GM18505 (cell line): ENCODE measurements at regions not wholly inside any gene's neighbourhood (a gene's known extent, or its start where the extent isn't known, plus 50 kb on each side); places are given as distances from the start of the nearest gene placed in this dataset.
A peak's percentile ranks its signal among the peaks of the same experiment; 100 is the strongest.

Experiments
- ATAC-seq: cut with Tn5 transposase; IDR thresholded peaks from one replicate; pipeline ENCODE4 v1.9.1; 2021; ENCODE audit not compliant: unreplicated experiment
- POLR2A ChIP-seq: IDR thresholded peaks from 4 replicates; pipeline ENCODE4 v1.6.1; 2011; ENCODE audit warnings: borderline replicate concordance; ENCODE audit not compliant: insufficient read depth, insufficient read length; ENCODE audit errors: extremely low read depth

GRCh38 chr18:26729449-26729848, 136.1 kb downstream of the AQP4 start:
- no peak for ATAC-seq
- no peak for TF ChIP-seq POLR2A

GRCh38 chr18:26729008-26729407, 136.5 kb downstream of the AQP4 start:
- no peak for ATAC-seq
- TF ChIP-seq POLR2A = no peak

- TF ChIP-seq POLR2A = no peak
- ATAC-seq = no peak
These were observed 141.5 kb downstream of the AQP4 start for GRCh38 chr18:26723981-26724380.

- ATAC-seq = no peak
- no peak for TF ChIP-seq POLR2A
These were observed 143.0 kb downstream of the AQP4 start for GRCh38 chr18:26722565-26722931.

- ATAC-seq = no peak
- no peak for TF ChIP-seq POLR2A
These were observed 143.5 kb downstream of the AQP4 start for GRCh38 chr18:26721854-26722564.

GRCh38 chr18:26719896-26720295, 145.6 kb downstream of the AQP4 start:
- TF ChIP-seq POLR2A = no peak
- no peak for ATAC-seq

- no peak for ATAC-seq
- no peak for TF ChIP-seq POLR2A
These were observed 148.3 kb downstream of the AQP4 start for GRCh38 chr18:26717123-26717719.

- no peak for ATAC-seq
These were observed 150.8 kb downstream of the AQP4 start for GRCh38 chr18:26714739-26715138.

GRCh38 chr18:26711756-26712155, 153.8 kb downstream of the AQP4 start:
- no peak for ATAC-seq
- no peak for TF ChIP-seq POLR2A

More at GRCh38 chr18:26714739-26715138, 150.8 kb downstream of the AQP4 start:
- TF ChIP-seq POLR2A = no peak

- peak; percentile 94 for ATAC-seq
- TF ChIP-seq POLR2A = no peak
These were observed 154.9 kb downstream of the AQP4 start for GRCh38 chr18:26710470-26711096.

GRCh38 chr18:26709897-26710296, 155.6 kb downstream of the AQP4 start:
- no peak for TF ChIP-seq POLR2A
- ATAC-seq = no peak

- no peak for ATAC-seq
- no peak for TF ChIP-seq POLR2A
These were observed 156.4 kb downstream of the AQP4 start for GRCh38 chr18:26708806-26709716.

GRCh38 chr18:26706911-26707351, 158.6 kb downstream of the AQP4 start:
- no peak for ATAC-seq
- no peak for TF ChIP-seq POLR2A
